HCT116 (cell line): ENCODE measurements at regions not wholly inside any gene's neighbourhood (a gene's known extent, or its start where the extent isn't known, plus 50 kb on each side); places are given as distances from the start of the nearest gene placed in this dataset.

ENCODE experiments used
- ATAC-seq: fragments of 200-7000 bp; cut with Tn5 transposase; 2 replicates; pipeline ENCODE4 v1.9.1; 2020; ENCODE audit warnings: mild to moderate bottlenecking, moderate library complexity
- BruUV-seq: library from RNA; stranded (reverse); fragments of 400-500 nt; replicated peaks from 2 replicates; lab custom pipeline; 2021; lab: Mats Ljungman, UMichigan
- CTCF ChIA-PET: fragments of 300-600 bp; sonication (Branson Sonifier 250); formaldehyde crosslinking; loops from one replicate; lab custom pipeline; 2021; ENCODE audit warnings: antibody characterized with exemption; lab: Charles Lee
- POLR2A ChIA-PET: fragments of 300-600, 350-600 bp; sonication (Branson Sonifier 250); formaldehyde crosslinking; loops from one replicate; lab custom pipeline; 2021; ENCODE audit warnings: antibody characterized with exemption; lab: Charles Lee
- RAD21 ChIA-PET, 2 experiments: fragments of 300-600 bp; sonication (Branson Sonifier 250); formaldehyde crosslinking; loops; one replicate each; lab custom pipeline; 2023; ENCODE audit warnings: low total read pairs in 2 of 2; ENCODE audit not compliant: uncharacterized antibody in 2 of 2, unreplicated experiment in 2 of 2, low non-redundant PET in 1 of 2; lab: Charles Lee
- DNase-seq: peaks from one replicate; pipeline ENCODE4 v3.0.0-alpha.2; 2010; ENCODE audit warnings: low read depth, low spot score
- H2AFZ ChIP-seq: fragments of 200-600 bp; shearing (Covaris generic), sonication (generic); 2 replicates; pipeline ENCODE4 v1.6.1; 2017; ENCODE audit warnings: low read depth, mixed run types, mixed read lengths, antibody characterized with exemption, low read length; ENCODE audit not compliant: poor library complexity, severe bottlenecking
- H3K27ac ChIP-seq: 2 replicates; pipeline ENCODE4 v1.5.1; 2012; ENCODE audit warnings: low read depth, low read length
- H3K27me3 ChIP-seq: fragments of 200-600 bp; sonication (generic); 2 replicates; pipeline ENCODE4 v1.6.1; 2016; ENCODE audit warnings: mixed run types, low read length, mixed read lengths; ENCODE audit not compliant: insufficient read depth
- H3K36me3 ChIP-seq, 2 experiments: fragments of 200-500 bp in 1 of 2; fragments of 200-600 bp in 1 of 2; sonication (Bioruptor generic) in 1 of 2; sonication (generic) in 1 of 2; 2 replicates each; pipeline versions ENCODE4 v1.5.1 to v1.6.1; 2014 to 2016; ENCODE audit warnings: low read length in 2 of 2, inconsistent platforms in 1 of 2, mixed read lengths in 1 of 2, mixed run types in 1 of 2; ENCODE audit not compliant: insufficient read depth in 2 of 2, control insufficient read depth in 1 of 2
- H3K4me1 ChIP-seq, 2 experiments: fragments of 200-600 bp in 1 of 2; sonication (generic) in 1 of 2; 2 replicates each; pipeline versions ENCODE4 v1.5.1 to v1.6.1; 2012 to 2017; ENCODE audit warnings: low read length in 2 of 2, inconsistent platforms in 1 of 2, mild to moderate bottlenecking in 1 of 2, mixed read lengths in 1 of 2, mixed run types in 1 of 2, moderate library complexity in 1 of 2; ENCODE audit not compliant: insufficient read depth in 2 of 2, control insufficient read depth in 1 of 2
- H3K4me2 ChIP-seq: fragments of 200-600 bp; sonication (generic); 2 replicates; pipeline ENCODE4 v1.6.1; 2017; ENCODE audit warnings: mixed run types, low read length, mixed read lengths
- H3K4me3 ChIP-seq, 2 experiments: fragments of 200-600 bp in 1 of 2; sonication (generic) in 1 of 2; replicated peaks in 1 of 2; 2 replicates each; pipeline ENCODE4 v1.5.1; 2011 to 2016; ENCODE audit warnings: low read length in 2 of 2, control low read depth in 1 of 2, low read depth in 1 of 2, mild to moderate bottlenecking in 1 of 2, mixed read lengths in 1 of 2, mixed run types in 1 of 2
- H3K79me2 ChIP-seq: fragments of 200-600 bp; sonication (generic); 2 replicates; pipeline ENCODE4 v1.6.1; 2017; ENCODE audit warnings: mild to moderate bottlenecking, mixed run types, low read length, moderate library complexity, mixed read lengths; ENCODE audit not compliant: insufficient read depth
- H3K9ac ChIP-seq: fragments of 200-600 bp; sonication (generic); 2 replicates; pipeline ENCODE4 v1.6.1; 2016; ENCODE audit warnings: low read length, mixed read lengths
- H3K9me2 ChIP-seq: fragments of 200-600 bp; sonication (generic), shearing (Covaris generic); 2 replicates; pipeline ENCODE4 v1.6.1; 2017; ENCODE audit warnings: mixed run types, mild to moderate bottlenecking, moderate library complexity; ENCODE audit not compliant: insufficient read depth
- H3K9me3 ChIP-seq, 2 experiments: fragments of 200-500 bp in 1 of 2; fragments of 200-600 bp in 1 of 2; sonication (Bioruptor generic) in 1 of 2; sonication (generic) in 1 of 2; 2 replicates each; pipeline ENCODE4 v1.6.1; 2014 to 2017; ENCODE audit warnings: low read length in 2 of 2, mixed read lengths in 2 of 2, inconsistent platforms in 1 of 2, low read depth in 1 of 2, mild to moderate bottlenecking in 1 of 2, mixed run types in 1 of 2, moderate library complexity in 1 of 2; ENCODE audit not compliant: control insufficient read depth in 1 of 2, insufficient read depth in 1 of 2
- H4K20me1 ChIP-seq: fragments of 200-600 bp; sonication (generic), shearing (Covaris generic); 2 replicates; pipeline ENCODE4 v1.6.1; 2017; ENCODE audit warnings: mixed run types, mild to moderate bottlenecking, moderate library complexity; ENCODE audit not compliant: insufficient read depth
- ATF3 ChIP-seq: IDR thresholded peaks from 2 replicates; pipeline ENCODE4 v1.6.1; 2012
- CBX3 ChIP-seq: IDR thresholded peaks from 2 replicates; pipeline ENCODE4 v1.6.1; 2012; ENCODE audit warnings: low read depth
- CEBPB ChIP-seq: IDR thresholded peaks from 2 replicates; pipeline ENCODE4 v1.6.1; 2012; ENCODE audit warnings: low read depth
- CTCF ChIP-seq, 3 experiments: fragments of 200-600 bp in 1 of 3; sonication (generic) in 1 of 3; IDR thresholded peaks in 2 of 3; conservative IDR thresholded peaks in 1 of 3; 2 replicates each; pipeline ENCODE4 v1.5.1; 2012 to 2017; ENCODE audit warnings: low read depth in 2 of 3, low read length in 2 of 3, antibody characterized with exemption in 1 of 3, borderline replicate concordance in 1 of 3, control low read depth in 1 of 3, mild to moderate bottlenecking in 1 of 3, mixed read lengths in 1 of 3, mixed run types in 1 of 3, moderate library complexity in 1 of 3; ENCODE audit not compliant: insufficient read depth in 1 of 3
- EGR1 ChIP-seq: IDR thresholded peaks from 2 replicates; pipeline ENCODE4 v1.6.1; 2012; ENCODE audit warnings: low read depth
- EZH2 ChIP-seq: fragments of 200-600 bp; sonication (generic); IDR thresholded peaks from 2 replicates; pipeline ENCODE4 v1.6.1; 2017; ENCODE audit warnings: antibody characterized with exemption, mixed run types
- EZH2phosphoT487 ChIP-seq: fragments of 200-600 bp; IDR thresholded peaks from 2 replicates; pipeline ENCODE4 v1.6.1; 2018; ENCODE audit warnings: antibody characterized with exemption, borderline replicate concordance
- FOSL1 ChIP-seq: IDR thresholded peaks from 2 replicates; pipeline ENCODE4 v1.6.1; 2012; ENCODE audit warnings: low read depth
- MAX ChIP-seq: IDR thresholded peaks from 2 replicates; pipeline ENCODE4 v1.6.1; 2012
- POLR2A ChIP-seq: IDR thresholded peaks from 2 replicates; pipeline ENCODE4 v1.7.0; 2011; ENCODE audit warnings: borderline replicate concordance; ENCODE audit not compliant: insufficient read depth, insufficient read length; ENCODE audit errors: extremely low read depth
- POLR2AphosphoS5 ChIP-seq: IDR thresholded peaks from 2 replicates; pipeline ENCODE4 v1.6.1; 2011; ENCODE audit warnings: mild to moderate bottlenecking, low read depth, low read length, moderate library complexity
- RAD21 ChIP-seq: IDR thresholded peaks from 2 replicates; pipeline ENCODE4 v1.6.1; 2012; ENCODE audit warnings: low read depth, mild to moderate bottlenecking
- REST ChIP-seq: IDR thresholded peaks from 2 replicates; pipeline ENCODE4 v1.6.1; 2012; ENCODE audit warnings: low read depth
- SIN3A ChIP-seq: IDR thresholded peaks from 2 replicates; pipeline ENCODE4 v1.6.1; 2012; ENCODE audit warnings: low read depth
- SP1 ChIP-seq: IDR thresholded peaks from 2 replicates; pipeline ENCODE4 v1.6.1; 2012; ENCODE audit warnings: low read depth
- SRF ChIP-seq: IDR thresholded peaks from 2 replicates; pipeline ENCODE4 v1.6.1; 2012; ENCODE audit warnings: low read depth
- TCF7L2 ChIP-seq: IDR thresholded peaks from 2 replicates; pipeline ENCODE4 v1.7.0; 2011; ENCODE audit warnings: borderline replicate concordance, inconsistent platforms; ENCODE audit not compliant: insufficient read depth, insufficient read length; ENCODE audit errors: extremely low read depth
- YY1 ChIP-seq: IDR thresholded peaks from 2 replicates; pipeline ENCODE4 v1.6.1; 2011; ENCODE audit warnings: low read length, low read depth, moderate library complexity, mild to moderate bottlenecking; ENCODE audit not compliant: insufficient replicate concordance; ENCODE audit errors: extremely low read depth
- ZBTB33 ChIP-seq: IDR thresholded peaks from 2 replicates; pipeline ENCODE4 v1.6.1; 2011; ENCODE audit warnings: mild to moderate bottlenecking, low read length, moderate library complexity; ENCODE audit not compliant: insufficient replicate concordance; ENCODE audit errors: extremely low read depth
- ZNF274 ChIP-seq: fragments of 200-500 bp; sonication (Bioruptor generic); IDR thresholded peaks from 2 replicates; pipeline ENCODE4 v1.6.1; 2014; ENCODE audit warnings: mild to moderate bottlenecking, low read depth, low read length, inconsistent platforms
- intact Hi-C: fragments of 100-400 bp; cut with micrococcal nuclease; formaldehyde crosslinking; loops from 2 replicates; pipeline ENCODE4 v1.10.0; 2022

- ChIA-PET POLR2A (no interaction called here), RAD21 (no interaction called here), CTCF (no interaction called here)
- Histone ChIP-seq H3K4me3 (no peak overlapping the region), H3K27me3 (no peaks in the 10 kb centered on the region), H3K4me1 (no peaks in the 10 kb centered on the region), H3K79me2 (no peaks in the 10 kb centered on the region), H3K9me2 (no peaks in the 10 kb centered on the region), H3K36me3 (no peaks in the 10 kb centered on the region), H3K4me2 (no peak overlapping the region), H3K9ac (no peak overlapping the region), H4K20me1 (no peaks in the 10 kb centered on the region), H3K9me3 (no peaks in the 10 kb centered on the region), H3K27ac (no peak overlapping the region), H2AFZ (no peak overlapping the region)
- intact Hi-C loops: no loop called here
- TF ChIP-seq EZH2phosphoT487: no peak
- no peak for TF ChIP-seq POLR2AphosphoS5
- no peak for TF ChIP-seq SIN3A
- TF ChIP-seq CBX3: no peak
- no peak for TF ChIP-seq MAX
- no peak for TF ChIP-seq SP1
- TF ChIP-seq SRF: no peak
- TF ChIP-seq ZNF274: no peak
- TF ChIP-seq FOSL1: no peak
- TF ChIP-seq CEBPB: no peak
- TF ChIP-seq YY1: no peak
- no peak for TF ChIP-seq ZBTB33
- TF ChIP-seq TCF7L2: no peak
- no peak for TF ChIP-seq RAD21
- no peak for TF ChIP-seq ATF3
- no peak for TF ChIP-seq EGR1
- TF ChIP-seq POLR2A: no peak
- TF ChIP-seq CTCF (IDR thresholded peaks at IDR 0.05 in 2 of 3, conservative IDR thresholded peaks at IDR 0.05 in 1 of 3; ENCODE audit: borderline replicate concordance in 1 of 3, insufficient read depth in 1 of 3, low read depth in 2 of 3, low read length in 2 of 3): no peak
- no peak for TF ChIP-seq REST
- TF ChIP-seq EZH2: no peak
- ATAC-seq (no peak), DNase-seq (no peak)
- no TSS peak for BruUV-seq
Observed at GRCh38 chr5:6949230-6949629, 236.0 kb downstream of the TENT4A start.
